GM23338 (cell line): ENCODE measurements at regions not wholly inside any gene's neighbourhood (a gene's known extent, or its start where the extent isn't known, plus 50 kb on each side); places are given as distances from the start of the nearest gene placed in this dataset.

Source experiments
- CREB1 ChIP-seq: fragments of 250-450 bp; sonication (Bioruptor Pico); IDR thresholded peaks from 2 replicates; pipeline ENCODE4 v1.5.0; 2020; ENCODE audit warnings: low read depth, mild to moderate bottlenecking, moderate library complexity
- CTCF ChIP-seq, 2 experiments: fragments of 200-600 bp in 1 of 2; sonication (generic) in 1 of 2; conservative IDR thresholded peaks; 2 replicates each; pipeline versions ENCODE4 v1.5.1 to v1.6.1; 2016 to 2017; ENCODE audit warnings: antibody characterized with exemption in 2 of 2, low read depth in 2 of 2, mild to moderate bottlenecking in 2 of 2, moderate library complexity in 1 of 2
- EZH2 ChIP-seq: fragments of 200-600 bp; sonication (generic); IDR thresholded peaks from one replicate; pipeline ENCODE4 v1.8.0; 2017; ENCODE audit warnings: antibody characterized with exemption, mild to moderate bottlenecking, low read depth; ENCODE audit not compliant: unreplicated experiment
- EZH2phosphoT487 ChIP-seq: fragments of 200-600 bp; sonication (generic); IDR thresholded peaks from one replicate; pipeline ENCODE4 v1.8.1; 2018; ENCODE audit warnings: antibody characterized with exemption; ENCODE audit not compliant: unreplicated experiment
- POLR2AphosphoS5 ChIP-seq: IDR thresholded peaks from 2 replicates; pipeline ENCODE4 v1.6.1; 2016; ENCODE audit warnings: antibody characterized with exemption, low read depth
- REST ChIP-seq: IDR thresholded peaks from one replicate; pipeline ENCODE4 v1.6.1; 2018; ENCODE audit warnings: antibody characterized with exemption; ENCODE audit not compliant: unreplicated experiment
- STAT1 ChIP-seq: IDR thresholded peaks from one replicate; pipeline ENCODE4 v1.6.1; 2016; ENCODE audit warnings: antibody characterized with exemption; ENCODE audit not compliant: unreplicated experiment
- ZNF331 ChIP-seq: fragments of 250-450 bp; sonication (Bioruptor Pico); IDR thresholded peaks from 2 replicates; pipeline ENCODE4 v1.5.0; 2020; ENCODE audit warnings: low read depth, mild to moderate bottlenecking, moderate library complexity

GRCh38 chr18:2459886-2460285 lies 111.4 kb downstream of the METTL4 start:
- TF ChIP-seq CTCF (conservative IDR thresholded peaks at IDR 0.05; ENCODE audit: low read depth in 2 of 2): no peak
- no peak for TF ChIP-seq POLR2AphosphoS5
- TF ChIP-seq EZH2: no peak
- TF ChIP-seq REST: no peak
- TF ChIP-seq STAT1: no peak
- no peak for TF ChIP-seq CREB1 (CRISPR knock-in tag)
- no peak for TF ChIP-seq EZH2phosphoT487
- TF ChIP-seq ZNF331: no peak
